T1000 (cell line): ENCODE measurements at regions not wholly inside any gene's neighbourhood (a gene's known extent, or its start where the extent isn't known, plus 50 kb on each side); places are given as distances from the start of the nearest gene placed in this dataset.

Source experiments
- DNase-seq: peaks from one replicate; lab custom pipeline; 2025; ENCODE audit warnings: mixed read lengths; lab: John Stamatoyannopoulos, UW

GRCh38 chr6:147078602-147079001 lies 125.6 kb upstream of the STXBP5 start:
- no peak for DNase-seq

- DNase-seq: no peak
These were observed 124.0 kb upstream of the STXBP5 start for GRCh38 chr6:147080225-147080624.

- DNase-seq: no peak
These were observed 123.1 kb upstream of the STXBP5 start for GRCh38 chr6:147081076-147081609.

- DNase-seq: no peak
These were observed 116.6 kb upstream of the STXBP5 start for GRCh38 chr6:147087641-147088040.

GRCh38 chr6:147088861-147089260 lies 115.4 kb upstream of the STXBP5 start:
- DNase-seq: no peak

GRCh38 chr6:147095316-147095715 lies 108.9 kb upstream of the STXBP5 start:
- DNase-seq: no peak

- DNase-seq: no peak
These were observed 104.2 kb upstream of the STXBP5 start for GRCh38 chr6:147099974-147100373.

- no peak for DNase-seq
These were observed 101.2 kb upstream of the STXBP5 start for GRCh38 chr6:147103007-147103406.

GRCh38 chr6:147103694-147104093 lies 100.5 kb upstream of the STXBP5 start:
- DNase-seq: no peak

- no peak for DNase-seq
These were observed 98.4 kb upstream of the STXBP5 start for GRCh38 chr6:147105786-147106185.

GRCh38 chr6:147106759-147107401 lies 97.3 kb upstream of the STXBP5 start:
- no peak for DNase-seq

GRCh38 chr6:147108259-147108910 lies 95.8 kb upstream of the STXBP5 start:
- DNase-seq: no peak

GRCh38 chr6:147109707-147110106 lies 94.5 kb upstream of the STXBP5 start:
- no peak for DNase-seq

- no peak for DNase-seq
These were observed 88.2 kb upstream of the STXBP5 start for GRCh38 chr6:147116056-147116455.

GRCh38 chr6:147117011-147117410 lies 87.2 kb upstream of the STXBP5 start:
- no peak for DNase-seq

GRCh38 chr6:147117580-147117979 lies 86.6 kb upstream of the STXBP5 start:
- no peak for DNase-seq

- no peak for DNase-seq
These were observed 84.9 kb upstream of the STXBP5 start for GRCh38 chr6:147119310-147119709.

- no peak for DNase-seq
These were observed 81.4 kb upstream of the STXBP5 start for GRCh38 chr6:147122823-147123222.

GRCh38 chr6:147126618-147127022 lies 77.6 kb upstream of the STXBP5 start:
- no peak for DNase-seq

GRCh38 chr6:147127587-147127986 lies 76.6 kb upstream of the STXBP5 start:
- DNase-seq: no peak

GRCh38 chr6:147128056-147128455 lies 76.2 kb upstream of the STXBP5 start:
- DNase-seq: no peak

- DNase-seq: no peak
These were observed 72.6 kb upstream of the STXBP5 start for GRCh38 chr6:147131532-147132128.

GRCh38 chr6:147132889-147133288 lies 71.3 kb upstream of the STXBP5 start:
- no peak for DNase-seq
